ENCODE measurements at regions not wholly inside any gene's neighbourhood (a gene's known extent, or its start where the extent isn't known, plus 50 kb on each side); places are given as distances from the start of the nearest gene placed in this dataset.

- no peak for TF ChIP-seq CTCF (IDR thresholded peaks at IDR 0.05; ENCODE audit: borderline replicate concordance, control extremely low read depth, extremely low read depth, insufficient read depth, missing control alignments)
- in situ Hi-C loops (cut with MboI; ENCODE audit: low sequenced_read_pairs, unreplicated experiment): no loop called here
Measured at GRCh38 chr4:160251522-160252170, 1148.8 kb downstream of the RAPGEF2 start.

GRCh38 chr4:160257318-160257717 is 1154.4 kb downstream of the RAPGEF2 start:
- in situ Hi-C loops (cut with MboI; ENCODE audit: low sequenced_read_pairs, unreplicated experiment): no loop called here

More at GRCh38 chr4:160251522-160252170, 1148.8 kb downstream of the RAPGEF2 start:
- DNase-seq (ENCODE audit: low spot score): no peak

GRCh38 chr4:160265014-160265413 is 1162.1 kb downstream of the RAPGEF2 start:
- in situ Hi-C loops (cut with MboI; ENCODE audit: low sequenced_read_pairs, unreplicated experiment): no loop called here
- TF ChIP-seq CTCF (IDR thresholded peaks at IDR 0.05; ENCODE audit: borderline replicate concordance, control extremely low read depth, extremely low read depth, insufficient read depth, missing control alignments): no peak
- DNase-seq (ENCODE audit: low spot score): no peak

More at GRCh38 chr4:160257318-160257717, 1154.4 kb downstream of the RAPGEF2 start:
- no peak for DNase-seq (ENCODE audit: low spot score)
- no peak for TF ChIP-seq CTCF (IDR thresholded peaks at IDR 0.05; ENCODE audit: borderline replicate concordance, control extremely low read depth, extremely low read depth, insufficient read depth, missing control alignments)

- DNase-seq (ENCODE audit: low spot score): no peak
- TF ChIP-seq CTCF (IDR thresholded peaks at IDR 0.05; ENCODE audit: borderline replicate concordance, control extremely low read depth, extremely low read depth, insufficient read depth, missing control alignments): no peak
- in situ Hi-C loops (cut with MboI; ENCODE audit: low sequenced_read_pairs, unreplicated experiment): no loop called here
Measured at GRCh38 chr4:160265836-160266235, 1163.0 kb downstream of the RAPGEF2 start.

- in situ Hi-C loops (cut with MboI; ENCODE audit: low sequenced_read_pairs, unreplicated experiment): no loop called here
- no peak for DNase-seq (ENCODE audit: low spot score)
- no peak for TF ChIP-seq CTCF (IDR thresholded peaks at IDR 0.05; ENCODE audit: borderline replicate concordance, control extremely low read depth, extremely low read depth, insufficient read depth, missing control alignments)
Measured at GRCh38 chr4:160276785-160277325, 1174.0 kb downstream of the RAPGEF2 start.

- DNase-seq (ENCODE audit: low spot score): no peak
- in situ Hi-C loops (cut with MboI; ENCODE audit: low sequenced_read_pairs, unreplicated experiment): no loop called here
- no peak for TF ChIP-seq CTCF (IDR thresholded peaks at IDR 0.05; ENCODE audit: borderline replicate concordance, control extremely low read depth, extremely low read depth, insufficient read depth, missing control alignments)
Measured at GRCh38 chr4:160283081-160283480, 1180.2 kb downstream of the RAPGEF2 start.

Data from GM13976 (cell line).